Mesenchymal stem cell (in vitro differentiated cells and primary cell): ENCODE measurements at regions not wholly inside any gene's neighbourhood (a gene's known extent, or its start where the extent isn't known, plus 50 kb on each side); places are given as distances from the start of the nearest gene placed in this dataset.

Experiments
- DNase-seq: peaks from one replicate; pipeline ENCODE4 v3.0.0-alpha.2; 2013
- H2AFZ ChIP-seq: one replicate; pipeline ENCODE4 v1.6.1; 2013; ENCODE audit warnings: low read depth, mild to moderate bottlenecking, control low read depth, inconsistent platforms, low read length, moderate library complexity
- H2AK5ac ChIP-seq: 2 replicates; pipeline ENCODE4 v1.6.1; 2013; ENCODE audit warnings: low read length, moderate library complexity, mild to moderate bottlenecking, inconsistent platforms; ENCODE audit not compliant: severe bottlenecking
- H2BK120ac ChIP-seq: one replicate; pipeline ENCODE4 v1.6.1; 2013; ENCODE audit warnings: low read depth, mild to moderate bottlenecking, inconsistent platforms, low read length, moderate library complexity
- H2BK12ac ChIP-seq, 2 experiments: one replicate each; pipeline ENCODE4 v1.6.1; 2013; ENCODE audit warnings: inconsistent platforms in 2 of 2, low read length in 2 of 2, mild to moderate bottlenecking in 2 of 2, moderate library complexity in 2 of 2, control low read depth in 1 of 2
- H2BK15ac ChIP-seq: one replicate; pipeline ENCODE4 v1.6.1; 2013; ENCODE audit warnings: mild to moderate bottlenecking, low read depth, inconsistent platforms; ENCODE audit not compliant: poor library complexity, severe bottlenecking
- H2BK5ac ChIP-seq: 2 replicates; pipeline ENCODE4 v1.6.1; 2013; ENCODE audit warnings: low read depth, mild to moderate bottlenecking, low read length, control low read depth, inconsistent platforms; ENCODE audit not compliant: poor library complexity, severe bottlenecking
- H3K14ac ChIP-seq, 2 experiments: one replicate each; pipeline ENCODE4 v1.6.1; 2013; ENCODE audit warnings: inconsistent platforms in 2 of 2, low read length in 2 of 2, control low read depth in 1 of 2, mild to moderate bottlenecking in 1 of 2, moderate library complexity in 1 of 2
- H3K18ac ChIP-seq, 2 experiments: one replicate each; pipeline ENCODE4 v1.6.1; 2013; ENCODE audit warnings: inconsistent platforms in 2 of 2, low read length in 2 of 2, control low read depth in 1 of 2, low read depth in 1 of 2, mild to moderate bottlenecking in 1 of 2
- H3K23ac ChIP-seq, 2 experiments: one replicate each; pipeline ENCODE4 v1.6.1; 2013; ENCODE audit warnings: inconsistent platforms in 2 of 2, low read length in 2 of 2, mild to moderate bottlenecking in 2 of 2, moderate library complexity in 2 of 2, control low read depth in 1 of 2
- H3K27ac ChIP-seq: 2 replicates; pipeline ENCODE4 v1.5.1; 2013; ENCODE audit warnings: mild to moderate bottlenecking, moderate library complexity, low read length, control low read depth, inconsistent platforms; ENCODE audit not compliant: poor library complexity, severe bottlenecking
- H3K27me3 ChIP-seq, 2 experiments: 2 replicates each; pipeline versions ENCODE4 v1.6.1 to v1.7.0; 2013; ENCODE audit warnings: low read length in 2 of 2, mild to moderate bottlenecking in 2 of 2, moderate library complexity in 2 of 2, control low read depth in 1 of 2, inconsistent platforms in 1 of 2; ENCODE audit not compliant: control insufficient read depth in 1 of 2, insufficient read depth in 1 of 2
- H3K36me3 ChIP-seq, 2 experiments: 2 replicates each; pipeline versions ENCODE4 v1.6.1 to v1.7.0; 2013; ENCODE audit warnings: low read length in 2 of 2, control low read depth in 1 of 2, inconsistent platforms in 1 of 2, low read depth in 1 of 2, mild to moderate bottlenecking in 1 of 2; ENCODE audit not compliant: insufficient read depth in 2 of 2, control insufficient read depth in 1 of 2
- H3K4ac ChIP-seq, 2 experiments: one replicate each; pipeline ENCODE4 v1.6.1; 2013; ENCODE audit warnings: inconsistent platforms in 2 of 2, low read length in 2 of 2, mild to moderate bottlenecking in 2 of 2, moderate library complexity in 2 of 2, control low read depth in 1 of 2, low read depth in 1 of 2
- H3K4me1 ChIP-seq: 2 replicates; pipeline ENCODE4 v1.6.1; 2013; ENCODE audit warnings: low read depth, low read length, control low read depth; ENCODE audit not compliant: control insufficient read depth, insufficient read depth
- H3K4me2 ChIP-seq: 2 replicates; pipeline ENCODE4 v1.6.1; 2013; ENCODE audit warnings: low read length, mild to moderate bottlenecking, inconsistent platforms; ENCODE audit not compliant: poor library complexity, severe bottlenecking
- H3K4me3 ChIP-seq, 2 experiments: 2 replicates each; pipeline versions ENCODE4 v1.5.1 to v1.7.0; 2013; ENCODE audit warnings: low read length in 2 of 2, mild to moderate bottlenecking in 2 of 2, control low read depth in 1 of 2, low read depth in 1 of 2; ENCODE audit not compliant: insufficient read depth in 1 of 2
- H3K79me1 ChIP-seq: replicated peaks from 2 replicates; pipeline ENCODE4 v1.6.1; 2013; ENCODE audit warnings: mild to moderate bottlenecking, control low read depth, low read length, inconsistent platforms; ENCODE audit not compliant: poor library complexity, severe bottlenecking
- H3K9ac ChIP-seq: 2 replicates; pipeline ENCODE4 v1.7.0; 2013; ENCODE audit warnings: mild to moderate bottlenecking, low read length, moderate library complexity
- H3K9me3 ChIP-seq: 2 replicates; pipeline ENCODE4 v1.7.0; 2013; ENCODE audit warnings: mild to moderate bottlenecking, low read length; ENCODE audit not compliant: control insufficient read depth
- H4K8ac ChIP-seq: one replicate; pipeline ENCODE4 v1.6.1; 2013; ENCODE audit warnings: inconsistent platforms, mild to moderate bottlenecking, low read length, moderate library complexity
- H4K91ac ChIP-seq: one replicate; pipeline ENCODE4 v1.6.1; 2013; ENCODE audit warnings: mild to moderate bottlenecking, low read length, inconsistent platforms
- WGBS: methylation state at CpG from one replicate; pipeline ENCODE4 v1.1.7; 2013; ENCODE audit warnings: mixed read lengths; 5-methylcytosine and 5-hydroxymethylcytosine counted together

- Histone ChIP-seq H3K23ac (no peak overlapping the region), H2BK12ac (no peak overlapping the region), H2AFZ (no peak overlapping the region), H2BK15ac (no peak overlapping the region), H3K4ac (no peak overlapping the region), H3K4me2 (no peak overlapping the region), H4K8ac (no peak overlapping the region), H2AK5ac (no peak overlapping the region), H3K9me3 (no peaks in the 10 kb centered on the region), H3K14ac (no peak overlapping the region), H4K91ac (no peak overlapping the region), H2BK120ac (no peak overlapping the region), H2BK5ac (no peak overlapping the region), H3K79me1 (no peaks in the 10 kb centered on the region), H3K18ac (no peak overlapping the region), H3K27me3 (no peaks in the 10 kb centered on the region), H3K9ac (no peak overlapping the region), H3K27ac (no peak overlapping the region), H3K4me1 (no peaks in the 10 kb centered on the region), H3K36me3 (no peaks in the 10 kb centered on the region), H3K4me3 (no peak overlapping the region)
- WGBS: 83% methylated on average over 1 of the region's 1 CpG
- DNase-seq: no peak
These were observed 206.1 kb upstream of the CELF2 start for GRCh38 chr10:10811562-10811961.

GRCh38 chr10:10813656-10814055 lies 204.0 kb upstream of the CELF2 start:
- H3K79me1 ChIP-seq: no peaks in the 10 kb centered on the region
- H3K14ac ChIP-seq: no peak overlapping the region
- H2BK15ac ChIP-seq: no peak overlapping the region
- H3K4me3 ChIP-seq: no peak overlapping the region
- H3K4me2 ChIP-seq: no peak overlapping the region
- no peak overlapping the region for H2BK12ac ChIP-seq
- DNase-seq: no peak
- no peak overlapping the region for H2BK5ac ChIP-seq
- no peak overlapping the region for H4K8ac ChIP-seq
- no peak overlapping the region for H3K4ac ChIP-seq
- H2AFZ ChIP-seq: no peak overlapping the region
- H3K9ac ChIP-seq: no peak overlapping the region
- no peak overlapping the region for H3K23ac ChIP-seq
- H2AK5ac ChIP-seq: no peak overlapping the region
- no peak overlapping the region for H3K18ac ChIP-seq
- no peaks in the 10 kb centered on the region for H3K27me3 ChIP-seq
- H3K9me3 ChIP-seq: no peaks in the 10 kb centered on the region
- no peaks in the 10 kb centered on the region for H3K4me1 ChIP-seq
- 92% methylated on average over 2 of the region's 2 CpGs for WGBS
- no peaks in the 10 kb centered on the region for H3K36me3 ChIP-seq
- H3K27ac ChIP-seq: no peak overlapping the region
- no peak overlapping the region for H4K91ac ChIP-seq
- no peak overlapping the region for H2BK120ac ChIP-seq

GRCh38 chr10:10814069-10814468 lies 203.6 kb upstream of the CELF2 start:
- Histone ChIP-seq H3K9ac (no peak overlapping the region), H2BK12ac (no peak overlapping the region), H2AFZ (no peak overlapping the region), H4K91ac (no peak overlapping the region), H3K14ac (no peak overlapping the region), H2BK15ac (no peak overlapping the region), H3K9me3 (no peaks in the 10 kb centered on the region), H3K36me3 (no peaks in the 10 kb centered on the region), H3K4me1 (no peaks in the 10 kb centered on the region), H2BK5ac (no peak overlapping the region), H3K23ac (no peak overlapping the region), H3K4ac (no peak overlapping the region), H2BK120ac (no peak overlapping the region), H3K27me3 (no peaks in the 10 kb centered on the region), H3K4me3 (no peak overlapping the region), H3K79me1 (no peaks in the 10 kb centered on the region), H3K18ac (no peak overlapping the region), H4K8ac (no peak overlapping the region), H2AK5ac (no peak overlapping the region), H3K4me2 (no peak overlapping the region), H3K27ac (no peak overlapping the region)
- DNase-seq: no peak
- WGBS: 100% methylated on average over 2 of the region's 2 CpGs

GRCh38 chr10:10816447-10816846 lies 201.2 kb upstream of the CELF2 start:
- Histone ChIP-seq H2AK5ac (no peak overlapping the region), H3K79me1 (no peaks in the 10 kb centered on the region), H3K18ac (no peak overlapping the region), H3K23ac (no peak overlapping the region), H3K4me3 (no peak overlapping the region), H2BK5ac (no peak overlapping the region), H3K36me3 (no peaks in the 10 kb centered on the region), H4K91ac (no peak overlapping the region), H3K14ac (no peak overlapping the region), H2BK120ac (no peak overlapping the region), H3K9ac (peak overlapping the region; percentile 56), H4K8ac (no peak overlapping the region), H3K27me3 (no peaks in the 10 kb centered on the region), H3K27ac (no peak overlapping the region), H2AFZ (no peak overlapping the region), H3K4ac (no peak overlapping the region), H2BK12ac (no peak overlapping the region), H3K4me1 (no peaks in the 10 kb centered on the region), H3K9me3 (no peaks in the 10 kb centered on the region), H3K4me2 (no peak overlapping the region), H2BK15ac (no peak overlapping the region)
- no peak for DNase-seq
- 60% methylated on average over 1 of the region's 2 CpGs for WGBS
